SK-N-DZ (cell line): ENCODE measurements at regions not wholly inside any gene's neighbourhood (a gene's known extent, or its start where the extent isn't known, plus 50 kb on each side); places are given as distances from the start of the nearest gene placed in this dataset.

Experiments
- DNase-seq: peaks from one replicate; pipeline ENCODE4 v3.0.0-alpha.2; 2015; ENCODE audit warnings: low spot score
- small RNA-seq, 2 experiments: library from RNA; depleted of rRNA; stranded (forward); fragments of <200 nt; gene quantifications; one replicate each; pipeline ENCODE3, GENCODE V24; 2014

DNA sequence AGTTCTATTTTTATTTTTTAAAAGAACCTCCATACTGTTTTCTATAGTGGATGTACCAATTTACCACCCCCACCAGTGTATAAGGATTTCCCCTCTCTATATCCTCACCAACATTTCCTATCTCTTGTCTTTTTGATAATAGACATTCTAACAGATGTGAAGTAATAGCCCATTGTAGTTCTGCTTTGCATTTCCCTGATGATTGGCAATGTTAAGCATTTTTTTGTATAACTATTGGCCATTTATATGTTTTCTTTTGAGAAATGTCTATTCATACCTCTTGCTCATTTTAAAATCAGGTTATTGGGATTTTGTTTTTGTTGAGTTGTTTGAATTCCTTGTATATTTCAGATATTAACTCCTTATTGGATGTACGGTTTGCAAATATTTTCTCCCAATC is 251.1 kb upstream of the HTR2C start:
- DNase-seq: no peak

DNA sequence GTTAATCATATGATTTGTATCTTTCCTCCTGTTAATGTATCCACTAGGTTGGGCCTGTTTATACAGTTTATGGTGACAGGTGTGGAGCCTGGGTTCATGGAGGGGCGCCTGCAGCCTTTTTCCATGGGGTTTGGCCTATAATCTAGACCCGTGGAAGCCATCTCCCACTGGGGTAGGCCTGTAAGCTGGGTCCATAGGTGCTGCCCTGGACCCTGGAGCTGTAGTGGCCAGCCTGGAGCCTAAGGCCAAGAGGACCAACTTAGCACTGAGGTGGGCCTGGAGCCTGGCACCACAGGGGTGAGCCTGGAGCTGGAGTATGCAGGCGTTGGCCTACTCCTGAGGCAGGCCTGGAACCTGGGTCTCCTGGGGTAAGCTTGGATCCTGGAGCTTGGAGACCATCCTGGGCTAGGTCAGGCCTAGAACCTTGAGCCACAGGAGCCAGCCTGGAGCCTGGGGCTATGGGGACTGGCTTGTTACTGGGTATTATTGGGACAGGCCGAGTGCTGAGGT is 249.4 kb upstream of the HTR2C start:
- no peak for DNase-seq

DNA sequence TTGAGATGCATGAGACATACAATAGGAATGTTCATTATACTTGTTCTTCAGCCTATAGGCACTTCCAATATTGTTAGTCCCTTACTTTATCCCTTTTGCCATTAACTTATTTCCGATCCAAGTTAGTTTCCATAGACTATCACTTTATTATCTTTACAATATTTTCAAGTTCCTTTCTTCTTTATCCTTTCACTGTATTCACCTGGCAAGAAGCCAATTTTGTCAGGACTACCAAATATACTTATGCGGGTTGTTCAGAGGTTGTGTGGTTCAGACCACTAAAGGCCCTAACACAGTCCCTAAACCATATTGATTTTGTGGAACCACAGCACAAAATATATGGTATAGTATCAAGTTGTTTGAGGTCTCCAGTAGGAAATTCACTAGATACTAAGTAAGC is 245.0 kb upstream of the HTR2C start:
- DNase-seq: no peak

DNA sequence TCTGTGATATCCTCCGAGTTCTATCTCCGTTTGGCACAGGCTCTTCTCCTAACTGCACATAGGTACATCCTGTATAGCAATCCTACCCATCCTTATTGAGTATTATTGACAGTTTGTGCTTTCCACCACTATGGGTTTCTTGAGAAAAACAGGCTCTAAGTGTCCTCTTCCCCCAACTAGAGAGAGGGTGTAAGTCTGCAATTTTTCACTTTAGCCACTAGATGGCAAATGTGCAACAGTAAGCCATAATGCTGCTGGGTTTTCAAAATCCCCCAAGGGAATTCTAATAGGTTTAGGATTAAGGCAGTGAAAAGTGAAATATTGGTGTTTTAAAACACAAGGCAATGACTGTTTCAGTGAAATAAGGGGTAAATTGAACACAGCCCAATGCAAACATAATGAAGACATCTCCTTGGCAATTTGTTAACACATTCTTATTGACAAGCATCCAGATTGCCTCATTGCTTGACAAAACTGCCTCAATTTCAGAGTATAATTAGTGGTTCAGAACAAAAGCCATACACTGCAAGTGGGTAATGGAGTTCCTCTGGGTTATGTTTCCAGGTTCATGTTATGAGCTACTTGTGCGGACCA is 239.0 kb upstream of the HTR2C start:
- DNase-seq: peak; percentile 45

DNA sequence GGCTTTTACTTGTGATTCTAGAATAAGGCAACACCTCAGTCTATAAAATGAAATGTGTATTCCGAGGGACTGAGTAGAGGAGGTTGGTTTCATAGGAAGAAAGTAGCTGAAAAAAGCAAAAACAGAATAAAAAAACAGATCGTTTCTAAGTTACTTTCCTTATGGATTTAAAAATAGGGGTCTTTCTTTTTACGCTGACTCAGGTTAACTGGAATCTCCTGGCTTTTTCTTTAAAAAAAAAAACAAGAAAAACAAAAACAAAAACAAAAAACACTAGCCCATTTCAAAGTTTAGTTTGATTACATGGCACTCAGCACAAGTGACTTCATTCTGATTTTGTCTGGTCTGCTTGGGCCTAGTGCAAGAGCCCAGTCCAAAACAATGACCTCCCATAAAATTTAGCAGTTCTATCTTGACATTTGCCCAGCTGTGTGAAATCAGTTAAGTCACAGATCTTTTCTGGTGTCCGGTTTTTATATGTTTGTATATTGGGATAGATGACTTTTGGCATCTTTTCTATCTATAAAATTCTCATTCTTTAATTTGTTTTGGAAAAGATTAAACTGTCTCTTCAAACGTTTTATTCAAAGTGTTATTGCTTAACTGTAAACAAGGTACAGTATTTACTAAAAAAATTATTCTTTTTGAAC is 222.7 kb upstream of the HTR2C start:
- DNase-seq: no peak

DNA sequence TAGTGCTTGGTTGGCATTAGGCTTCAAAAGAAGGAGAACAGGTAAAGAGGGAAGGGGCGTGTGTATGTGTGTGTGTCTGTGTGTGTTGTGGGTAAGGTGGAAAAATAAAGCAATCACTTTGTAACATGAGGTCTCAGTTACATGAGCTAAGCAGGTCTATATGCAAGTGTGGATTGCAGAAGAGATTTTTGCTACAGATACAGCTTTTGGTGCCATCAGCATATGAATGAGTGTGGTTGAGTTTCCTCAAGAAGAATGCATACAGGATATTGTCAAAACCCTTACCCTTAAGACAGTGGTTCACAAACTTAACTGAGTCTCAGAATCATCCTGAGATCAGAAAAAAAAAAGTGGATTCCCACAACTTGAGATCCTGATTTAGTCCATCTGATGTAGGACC is 220.5 kb upstream of the HTR2C start:
- DNase-seq: no peak

DNA sequence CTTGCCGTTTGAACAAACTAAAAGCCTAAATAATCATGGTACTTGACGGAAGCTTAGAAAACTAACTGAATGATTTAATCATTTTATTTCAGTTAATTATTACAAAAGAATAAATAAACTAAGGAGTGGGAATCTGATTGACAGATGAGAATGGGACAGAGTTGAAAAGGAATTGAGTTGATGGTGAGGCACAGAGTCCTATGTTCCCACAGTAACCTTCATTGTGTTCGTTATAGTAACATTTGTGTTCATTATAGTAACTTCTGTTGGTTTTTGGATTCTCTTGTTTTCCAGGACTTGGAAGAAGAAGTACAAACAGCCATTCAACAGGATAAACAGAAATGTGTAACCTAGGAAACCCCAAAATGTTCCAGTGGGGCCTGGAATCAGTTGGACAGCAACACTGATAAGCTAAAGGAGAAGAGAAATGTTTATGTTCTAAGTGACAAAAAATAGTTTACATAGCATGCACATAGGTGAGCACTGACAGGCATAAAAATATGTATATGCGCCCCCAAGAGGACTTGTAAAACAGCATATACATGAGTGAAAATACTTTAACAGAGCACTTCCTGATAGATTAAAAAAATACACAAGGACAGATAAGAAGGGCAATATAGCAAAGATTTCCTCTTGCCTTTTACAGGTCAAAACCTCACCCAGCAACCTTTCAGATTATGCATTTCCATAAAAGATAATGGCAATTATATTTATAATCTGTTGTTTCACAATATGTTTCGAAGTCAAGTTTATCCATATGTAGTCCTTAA is 218.6 kb upstream of the HTR2C start:
- no peak for DNase-seq

DNA sequence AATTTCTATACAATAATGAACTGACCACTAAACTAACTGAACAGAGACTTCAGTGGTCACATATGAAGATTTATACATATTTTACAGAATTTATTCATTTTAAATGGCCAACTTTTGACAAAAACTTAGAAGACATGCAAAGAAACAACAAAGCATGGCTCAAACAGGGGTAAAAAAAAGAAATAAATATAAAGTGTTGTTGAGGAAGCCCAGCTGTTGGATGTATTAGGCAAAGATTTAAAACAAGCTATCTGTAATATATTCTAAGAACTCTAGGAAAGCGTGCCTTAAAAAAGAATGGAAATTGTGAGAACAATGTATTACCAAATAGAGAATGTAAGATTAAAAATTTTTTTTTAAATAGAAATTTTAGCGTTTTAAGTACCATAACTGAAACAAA is 210.9 kb upstream of the HTR2C start:
- no peak for DNase-seq

DNA sequence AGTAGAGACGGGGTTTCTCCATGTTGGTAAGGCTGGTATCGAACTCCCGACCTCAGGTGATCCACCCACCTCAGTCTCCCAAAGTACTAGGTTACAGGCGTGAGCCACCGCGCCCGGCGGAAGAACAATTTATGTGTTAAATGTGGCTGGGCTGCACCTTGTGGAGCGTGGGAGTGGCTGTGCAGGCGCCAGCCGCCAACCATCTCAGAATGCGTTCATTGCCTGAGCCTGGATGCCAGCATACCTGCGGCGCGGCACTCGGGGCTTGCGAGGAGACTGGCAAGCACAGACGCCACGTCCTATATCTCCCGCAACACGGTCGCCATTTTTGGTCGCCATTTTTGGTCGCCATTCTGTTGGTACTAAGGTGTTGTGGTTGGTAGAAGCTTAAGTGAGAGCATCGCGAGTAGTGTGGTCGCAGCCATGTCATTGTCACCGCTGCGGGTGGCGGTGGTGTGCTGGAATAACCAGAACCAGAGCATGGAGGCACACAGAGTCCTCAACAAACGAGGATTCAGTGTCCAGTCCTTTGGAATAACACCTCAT is 193.6 kb upstream of the HTR2C start:
- no peak for DNase-seq

Small RNAs in the stretch of these regions (small RNA-seq; reads per million reads assigned to genes)
- 0 reads per million in 2 experiments for gene AL953862.1
